OCI-LY7 (cell line): ENCODE measurements at regions not wholly inside any gene's neighbourhood (a gene's known extent, or its start where the extent isn't known, plus 50 kb on each side); places are given as distances from the start of the nearest gene placed in this dataset.

Source experiments
- EZH2phosphoT487 ChIP-seq: fragments of 200-600 bp; sonication (generic); IDR thresholded peaks from 2 replicates; pipeline ENCODE4 v1.6.1; 2018; ENCODE audit warnings: low read depth, borderline replicate concordance, mild to moderate bottlenecking, mixed run types, antibody characterized with exemption, low read length, moderate library complexity, mixed read lengths
- TF ChIP-seq, protein P1 (sequence below): fragments of 200-600 bp; sonication (generic); conservative IDR thresholded peaks from 2 replicates; pipeline ENCODE4 v1.5.1; 2014; ENCODE audit warnings: mild to moderate bottlenecking, antibody characterized with exemption, low read length, moderate library complexity, mixed read lengths

- TF ChIP-seq, protein P1, sequence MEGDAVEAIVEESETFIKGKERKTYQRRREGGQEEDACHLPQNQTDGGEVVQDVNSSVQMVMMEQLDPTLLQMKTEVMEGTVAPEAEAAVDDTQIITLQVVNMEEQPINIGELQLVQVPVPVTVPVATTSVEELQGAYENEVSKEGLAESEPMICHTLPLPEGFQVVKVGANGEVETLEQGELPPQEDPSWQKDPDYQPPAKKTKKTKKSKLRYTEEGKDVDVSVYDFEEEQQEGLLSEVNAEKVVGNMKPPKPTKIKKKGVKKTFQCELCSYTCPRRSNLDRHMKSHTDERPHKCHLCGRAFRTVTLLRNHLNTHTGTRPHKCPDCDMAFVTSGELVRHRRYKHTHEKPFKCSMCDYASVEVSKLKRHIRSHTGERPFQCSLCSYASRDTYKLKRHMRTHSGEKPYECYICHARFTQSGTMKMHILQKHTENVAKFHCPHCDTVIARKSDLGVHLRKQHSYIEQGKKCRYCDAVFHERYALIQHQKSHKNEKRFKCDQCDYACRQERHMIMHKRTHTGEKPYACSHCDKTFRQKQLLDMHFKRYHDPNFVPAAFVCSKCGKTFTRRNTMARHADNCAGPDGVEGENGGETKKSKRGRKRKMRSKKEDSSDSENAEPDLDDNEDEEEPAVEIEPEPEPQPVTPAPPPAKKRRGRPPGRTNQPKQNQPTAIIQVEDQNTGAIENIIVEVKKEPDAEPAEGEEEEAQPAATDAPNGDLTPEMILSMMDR: no peak
- no peak for TF ChIP-seq EZH2phosphoT487
Observed at GRCh38 chr2:180652794-180653193, 327.6 kb upstream of the UBE2E3 start.
